WTC11 (cell line): ENCODE measurements at regions not wholly inside any gene's neighbourhood (a gene's known extent, or its start where the extent isn't known, plus 50 kb on each side); places are given as distances from the start of the nearest gene placed in this dataset.

Experiments
- ATAC-seq: fragments of 200-7000 bp; cut with Tn5 transposase; 2 replicates; pipeline ENCODE4 v1.10.0; 2021; ENCODE audit warnings: mild to moderate bottlenecking, moderate library complexity
- CTCF ChIA-PET: fragments of 300-600 bp; sonication (Branson Sonifier 250); formaldehyde crosslinking; loops from one replicate; lab custom pipeline; 2021; ENCODE audit warnings: antibody characterized with exemption; lab: Charles Lee
- POLR2A ChIA-PET: fragments of 350-600 bp; sonication (Branson Sonifier 250); formaldehyde crosslinking; loops from one replicate; lab custom pipeline; 2021; ENCODE audit warnings: antibody characterized with exemption; lab: Charles Lee
- DNase-seq: peaks from one replicate; pipeline ENCODE4 v3.0.0; 2021; ENCODE audit warnings: low spot score
- H3K27ac Mint-ChIP-seq: 2 replicates; pipeline ENCODE4 v1.8.0; 2021; ENCODE audit warnings: mixed read lengths
- H3K27me3 Mint-ChIP-seq: 2 replicates; pipeline ENCODE4 v1.8.0; 2021; ENCODE audit warnings: low read depth, mild to moderate bottlenecking, moderate library complexity, mixed read lengths
- H3K36me3 Mint-ChIP-seq: 2 replicates; pipeline ENCODE4 v1.8.0; 2021; ENCODE audit warnings: mixed read lengths
- H3K4me1 Mint-ChIP-seq: 2 replicates; pipeline ENCODE4 v1.8.0; 2022; ENCODE audit warnings: mixed read lengths
- H3K4me3 Mint-ChIP-seq: 2 replicates; pipeline ENCODE4 v1.8.0; 2021; ENCODE audit warnings: mild to moderate bottlenecking, moderate library complexity, mixed read lengths
- H3K9me3 Mint-ChIP-seq: 2 replicates; pipeline ENCODE4 v1.8.0; 2021; ENCODE audit warnings: mixed read lengths
- AR ChIP-seq: fragments of 250-450 bp; sonication (Bioruptor Pico); IDR thresholded peaks from 2 replicates; pipeline ENCODE4 v1.9.0; 2021; ENCODE audit warnings: mild to moderate bottlenecking
- ATF3 ChIP-seq: sonication (generic); formaldehyde crosslinking; conservative IDR thresholded peaks from 2 replicates; pipeline ENCODE4 v1.8.1; 2022; ENCODE audit warnings: mild to moderate bottlenecking, missing genetic modification reagents
- CBFB ChIP-seq: sonication (generic); formaldehyde crosslinking; IDR thresholded peaks from 2 replicates; pipeline ENCODE4 v1.8.1; 2022; ENCODE audit warnings: mild to moderate bottlenecking, low read depth, missing genetic modification reagents
- CREM ChIP-seq: sonication (generic); formaldehyde crosslinking; IDR thresholded peaks from 2 replicates; pipeline ENCODE4 v1.8.1; 2022; ENCODE audit warnings: mild to moderate bottlenecking, missing genetic modification reagents, moderate library complexity
- CTCF ChIP-seq: fragments of 200-600 bp; IDR thresholded peaks from 2 replicates; pipeline ENCODE4 v1.8.0; 2022; ENCODE audit warnings: antibody characterized with exemption
- IRF1 ChIP-seq: sonication (generic); formaldehyde crosslinking; IDR thresholded peaks from 2 replicates; pipeline ENCODE4 v1.8.0; 2023; ENCODE audit warnings: missing genetic modification reagents
- IRF2 ChIP-seq: sonication (generic); formaldehyde crosslinking; IDR thresholded peaks from 2 replicates; pipeline ENCODE4 v1.8.0; 2022; ENCODE audit warnings: low read depth, missing genetic modification reagents, borderline replicate concordance
- JAZF1 ChIP-seq: fragments of 250-450 bp; sonication (Bioruptor Pico); IDR thresholded peaks from 2 replicates; pipeline ENCODE4 v1.9.0; 2021; ENCODE audit warnings: moderate library complexity, mild to moderate bottlenecking, inconsistent platforms
- KAT7 ChIP-seq: sonication (generic); formaldehyde crosslinking; IDR thresholded peaks from 2 replicates; pipeline ENCODE4 v1.8.1; 2023; ENCODE audit warnings: missing genetic modification reagents, mild to moderate bottlenecking, borderline replicate concordance
- MLX ChIP-seq: sonication (generic); formaldehyde crosslinking; IDR thresholded peaks from 2 replicates; pipeline ENCODE4 v1.8.1; 2023; ENCODE audit warnings: mild to moderate bottlenecking, missing genetic modification reagents, moderate library complexity
- SOX15 ChIP-seq: fragments of 250-450 bp; sonication (Bioruptor Pico); IDR thresholded peaks from 2 replicates; pipeline ENCODE4 v1.9.0; 2021; ENCODE audit warnings: mild to moderate bottlenecking
- USF1 ChIP-seq: sonication (generic); formaldehyde crosslinking; IDR thresholded peaks from 2 replicates; pipeline ENCODE4 v1.8.0; 2022; ENCODE audit warnings: mild to moderate bottlenecking, missing genetic modification reagents
- ZBTB21 ChIP-seq: sonication (generic); formaldehyde crosslinking; IDR thresholded peaks from 2 replicates; pipeline ENCODE4 v1.8.1; 2023; ENCODE audit warnings: mild to moderate bottlenecking, missing genetic modification reagents, borderline replicate concordance
- ZBTB43 ChIP-seq: sonication (generic); formaldehyde crosslinking; IDR thresholded peaks from 2 replicates; pipeline ENCODE4 v1.8.1; 2023; ENCODE audit warnings: mild to moderate bottlenecking, missing genetic modification reagents
- ZNF121 ChIP-seq: sonication (generic); formaldehyde crosslinking; IDR thresholded peaks from 2 replicates; pipeline ENCODE4 v1.8.0; 2023; ENCODE audit warnings: missing genetic modification reagents
- ZNF317 ChIP-seq: sonication (generic); formaldehyde crosslinking; IDR thresholded peaks from 2 replicates; pipeline ENCODE4 v1.8.1; 2023; ENCODE audit warnings: low read depth, mild to moderate bottlenecking, moderate library complexity, missing genetic modification reagents, borderline replicate concordance
- ZNF423 ChIP-seq: fragments of 250-450 bp; sonication (Bioruptor Pico); IDR thresholded peaks from 2 replicates; pipeline ENCODE4 v2.1.2; 2022; ENCODE audit warnings: mild to moderate bottlenecking, moderate library complexity
- ZNF512 ChIP-seq: sonication (generic); formaldehyde crosslinking; IDR thresholded peaks from 2 replicates; pipeline ENCODE4 v1.8.1; 2022; ENCODE audit warnings: missing genetic modification reagents, borderline replicate concordance

GRCh38 chr14:53547593-53547992, 394.5 kb upstream of the DDHD1 start (continued):
- TF ChIP-seq IRF2 (CRISPR knock-in tag) (no peak), CBFB (CRISPR knock-in tag) (no peak), ZBTB21 (CRISPR knock-in tag) (no peak), ZNF121 (CRISPR knock-in tag) (no peak), IRF1 (no peak), ZBTB43 (CRISPR knock-in tag) (no peak), ATF3 (CRISPR knock-in tag) (no peak)

GRCh38 chr14:53545217-53545616, 392.1 kb upstream of the DDHD1 start:
- Mint-ChIP-seq H3K27me3 (no peaks in the 10 kb centered on the region), H3K36me3 (no peaks in the 10 kb centered on the region)
- CTCF ChIA-PET: no interaction called here
- no peak for TF ChIP-seq CREM (CRISPR knock-in tag)
- no peak for TF ChIP-seq ZNF423 (CRISPR knock-in tag)
- TF ChIP-seq ZNF512 (CRISPR knock-in tag): no peak
- no peak for TF ChIP-seq CTCF
- no peak for TF ChIP-seq USF1
- no peak for TF ChIP-seq MLX (CRISPR knock-in tag)
- TF ChIP-seq KAT7: no peak
- no peak for TF ChIP-seq SOX15 (CRISPR knock-in tag)
- TF ChIP-seq, all 79 proteins: peak for 0
- POLR2A ChIA-PET: no interaction called here
- Mint-ChIP-seq H3K4me3 (no peak overlapping the region), H3K9me3 (peaks cover 4% of the 10 kb centered on the region; the same call in 1 of the 2 replicates), H3K4me1 (no peaks in the 10 kb centered on the region), H3K27ac (no peak overlapping the region)
- DNase-seq: no peak
- no peak for ATAC-seq

- Mint-ChIP-seq H3K9me3 (no peaks in the 10 kb centered on the region), H3K27me3 (no peaks in the 10 kb centered on the region), H3K4me1 (peaks cover 7% of the 10 kb centered on the region; the same call in 1 of the 2 replicates), H3K27ac (no peak overlapping the region), H3K4me3 (no peak overlapping the region), H3K36me3 (no peaks in the 10 kb centered on the region)
- ChIA-PET CTCF (no interaction called here), POLR2A (no interaction called here)
- ATAC-seq (no peak), DNase-seq (no peak)
- no peak for TF ChIP-seq AR (CRISPR knock-in tag)
- TF ChIP-seq ZNF317 (CRISPR knock-in tag): no peak
- TF ChIP-seq JAZF1 (CRISPR knock-in tag): no peak
Measured at GRCh38 chr14:53542732-53543131, 389.6 kb upstream of the DDHD1 start.
